ENCODE measurements at regions not wholly inside any gene's neighbourhood (a gene's known extent, or its start where the extent isn't known, plus 50 kb on each side); places are given as distances from the start of the nearest gene placed in this dataset.

DNA sequence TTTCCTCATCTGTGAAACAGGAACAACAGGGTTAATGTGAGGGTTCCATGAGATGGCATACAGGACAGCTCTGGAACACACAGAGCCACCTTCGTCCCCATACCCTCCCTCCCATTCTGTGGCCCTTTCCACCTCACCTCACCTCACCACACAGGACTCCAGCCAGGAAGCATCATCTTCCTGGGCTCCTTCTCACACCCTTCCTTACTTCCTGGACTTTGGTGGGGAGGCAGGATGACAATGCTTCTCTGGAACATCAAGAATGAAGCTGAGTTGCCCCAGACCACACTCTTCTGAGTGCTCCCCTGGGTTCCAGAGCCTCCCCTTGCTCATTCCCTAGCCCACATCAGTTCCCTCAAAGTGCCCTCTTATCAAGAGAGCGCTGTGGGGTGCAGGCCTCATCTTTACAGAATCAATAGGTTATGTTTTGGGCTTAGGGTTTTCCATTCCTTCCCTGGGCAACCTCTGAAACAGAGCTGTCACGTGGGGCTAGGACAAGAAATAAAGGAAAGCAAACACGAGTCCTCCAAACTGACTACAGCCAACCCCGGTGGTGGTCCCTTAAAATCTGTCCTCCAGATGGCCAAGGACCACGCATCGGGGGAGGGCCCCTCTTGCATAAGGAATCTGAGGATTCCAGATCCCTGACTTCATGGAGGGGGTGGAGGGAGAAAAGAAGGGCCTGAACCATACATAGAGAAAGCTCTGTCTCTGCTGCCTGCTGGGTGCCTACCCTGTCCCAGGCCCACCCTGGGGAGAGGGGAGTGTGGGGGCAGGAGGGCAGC is 74.4 kb upstream of the ATP6AP2 start:
- TF ChIP-seq SMC3 (IDR thresholded peaks at IDR 0.05) (no peak), POLR2AphosphoS2 (conservative IDR thresholded peaks at IDR 0.05; ENCODE audit: low read length) (no peak), NR3C1 (IDR thresholded peaks at IDR 0.05) (no peak), REST (IDR thresholded peaks at IDR 0.05) (no peak), KDM5A (IDR thresholded peaks at IDR 0.05) (no peak), CEBPB (IDR thresholded peaks at IDR 0.05) (no peak), POLR2A (IDR thresholded peaks at IDR 0.05; ENCODE audit: low read length) (no peak), USF2 (IDR thresholded peaks at IDR 0.05) (no peak)
- TF ChIP-seq, protein P1, sequence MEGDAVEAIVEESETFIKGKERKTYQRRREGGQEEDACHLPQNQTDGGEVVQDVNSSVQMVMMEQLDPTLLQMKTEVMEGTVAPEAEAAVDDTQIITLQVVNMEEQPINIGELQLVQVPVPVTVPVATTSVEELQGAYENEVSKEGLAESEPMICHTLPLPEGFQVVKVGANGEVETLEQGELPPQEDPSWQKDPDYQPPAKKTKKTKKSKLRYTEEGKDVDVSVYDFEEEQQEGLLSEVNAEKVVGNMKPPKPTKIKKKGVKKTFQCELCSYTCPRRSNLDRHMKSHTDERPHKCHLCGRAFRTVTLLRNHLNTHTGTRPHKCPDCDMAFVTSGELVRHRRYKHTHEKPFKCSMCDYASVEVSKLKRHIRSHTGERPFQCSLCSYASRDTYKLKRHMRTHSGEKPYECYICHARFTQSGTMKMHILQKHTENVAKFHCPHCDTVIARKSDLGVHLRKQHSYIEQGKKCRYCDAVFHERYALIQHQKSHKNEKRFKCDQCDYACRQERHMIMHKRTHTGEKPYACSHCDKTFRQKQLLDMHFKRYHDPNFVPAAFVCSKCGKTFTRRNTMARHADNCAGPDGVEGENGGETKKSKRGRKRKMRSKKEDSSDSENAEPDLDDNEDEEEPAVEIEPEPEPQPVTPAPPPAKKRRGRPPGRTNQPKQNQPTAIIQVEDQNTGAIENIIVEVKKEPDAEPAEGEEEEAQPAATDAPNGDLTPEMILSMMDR (IDR thresholded peaks at IDR 0.05) = no peak
- TF ChIP-seq, protein P2, sequence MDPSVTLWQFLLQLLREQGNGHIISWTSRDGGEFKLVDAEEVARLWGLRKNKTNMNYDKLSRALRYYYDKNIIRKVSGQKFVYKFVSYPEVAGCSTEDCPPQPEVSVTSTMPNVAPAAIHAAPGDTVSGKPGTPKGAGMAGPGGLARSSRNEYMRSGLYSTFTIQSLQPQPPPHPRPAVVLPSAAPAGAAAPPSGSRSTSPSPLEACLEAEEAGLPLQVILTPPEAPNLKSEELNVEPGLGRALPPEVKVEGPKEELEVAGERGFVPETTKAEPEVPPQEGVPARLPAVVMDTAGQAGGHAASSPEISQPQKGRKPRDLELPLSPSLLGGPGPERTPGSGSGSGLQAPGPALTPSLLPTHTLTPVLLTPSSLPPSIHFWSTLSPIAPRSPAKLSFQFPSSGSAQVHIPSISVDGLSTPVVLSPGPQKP (IDR thresholded peaks at IDR 0.05; ENCODE audit: low read depth, low read length) = no peak
